ENCODE measurements at regions not wholly inside any gene's neighbourhood (a gene's known extent, or its start where the extent isn't known, plus 50 kb on each side); places are given as distances from the start of the nearest gene placed in this dataset.

- Histone ChIP-seq H3K4me3 (ENCODE audit: low read length in 2 of 2) (no peak overlapping the region), H3K27me3 (ENCODE audit: control insufficient read depth in 3 of 3, insufficient read depth in 3 of 3, low read depth in 1 of 3, low read length in 3 of 3) (no peaks in the 10 kb centered on the region), H2BK5ac (ENCODE audit: low read length) (no peak overlapping the region), H3K9me3 (replicated peaks in 1 of 2; ENCODE audit: control insufficient read depth in 2 of 2, insufficient read depth in 1 of 2, low read depth in 1 of 2, low read length in 2 of 2) (no peaks in the 10 kb centered on the region), H4K8ac (ENCODE audit: low read depth, low read length) (no peak overlapping the region), H3K4ac (ENCODE audit: low read length) (no peak overlapping the region), H2BK120ac (ENCODE audit: low read depth, low read length) (no peak overlapping the region), H3K27ac (replicated peaks; ENCODE audit: low read length) (no peak overlapping the region), H3K4me2 (ENCODE audit: insufficient read depth, low read length, poor library complexity, severe bottlenecking) (no peak overlapping the region), H3K18ac (ENCODE audit: low read length) (no peak overlapping the region), H3K14ac (ENCODE audit: low read length) (no peak overlapping the region), H2BK12ac (ENCODE audit: low read length) (no peak overlapping the region), H2AK5ac (ENCODE audit: low read depth, low read length) (no peak overlapping the region), H3K79me1 (ENCODE audit: low read depth, low read length) (no peaks in the 10 kb centered on the region), H3K23ac (ENCODE audit: low read depth, low read length, poor library complexity) (no peak overlapping the region), H2AFZ (ENCODE audit: low read length) (peak overlapping the region; percentile 69), H4K91ac (ENCODE audit: low read depth, low read length, poor library complexity) (no peak overlapping the region), H2BK15ac (ENCODE audit: low read length) (no peak overlapping the region), H3K4me1 (ENCODE audit: control insufficient read depth in 2 of 2, insufficient read depth in 1 of 2, low read depth in 1 of 2, low read length in 2 of 2) (peaks cover 0 to 12% of the 10 kb centered on the region in 2 donors), H3K36me3 (replicated peaks in 1 of 2; ENCODE audit: control insufficient read depth in 2 of 2, insufficient read depth in 2 of 2, low read length in 2 of 2) (no peaks in the 10 kb centered on the region), H3K9ac (ENCODE audit: low read depth, low read length, poor library complexity) (no peak overlapping the region)
- no peak for DNase-seq (ENCODE audit: low spot score)
- no CpG with 5 or more reads among the region's 12 CpGs for WGBS, 2 donors (ENCODE audit: extremely low coverage in 2 of 2, insufficient read length in 2 of 2, insufficient replicate concordance in 1 of 2)
Measured at GRCh38 chr22:27149921-27150543, 492.6 kb downstream of the MIAT start.

- H2BK12ac ChIP-seq (ENCODE audit: low read length), result no peak overlapping the region
- no peak overlapping the region for H4K8ac ChIP-seq (ENCODE audit: low read depth, low read length)
- no peaks in the 10 kb centered on the region for H3K27me3 ChIP-seq (ENCODE audit: control insufficient read depth in 3 of 3, insufficient read depth in 3 of 3, low read depth in 1 of 3, low read length in 3 of 3)
- no peak overlapping the region for H3K18ac ChIP-seq (ENCODE audit: low read length)
- no peak overlapping the region for H3K23ac ChIP-seq (ENCODE audit: low read depth, low read length, poor library complexity)
- WGBS, 2 donors (ENCODE audit: extremely low coverage in 2 of 2, insufficient read length in 2 of 2, insufficient replicate concordance in 1 of 2), result no CpG with 5 or more reads among the region's 8 CpGs
- H4K91ac ChIP-seq (ENCODE audit: low read depth, low read length, poor library complexity), result no peak overlapping the region
- H2BK120ac ChIP-seq (ENCODE audit: low read depth, low read length), result no peak overlapping the region
- no peaks in the 10 kb centered on the region for H3K36me3 ChIP-seq (replicated peaks in 1 of 2; ENCODE audit: control insufficient read depth in 2 of 2, insufficient read depth in 2 of 2, low read length in 2 of 2)
- H3K4me3 ChIP-seq (ENCODE audit: low read length in 2 of 2), result no peak overlapping the region
- H3K14ac ChIP-seq (ENCODE audit: low read length), result no peak overlapping the region
- peaks cover 0 to 12% of the 10 kb centered on the region in 2 donors for H3K4me1 ChIP-seq (ENCODE audit: control insufficient read depth in 2 of 2, insufficient read depth in 1 of 2, low read depth in 1 of 2, low read length in 2 of 2)
- H3K4ac ChIP-seq (ENCODE audit: low read length), result no peak overlapping the region
- no peak overlapping the region for H2AK5ac ChIP-seq (ENCODE audit: low read depth, low read length)
- no peak overlapping the region for H2BK15ac ChIP-seq (ENCODE audit: low read length)
- no peak overlapping the region for H2BK5ac ChIP-seq (ENCODE audit: low read length)
- no peak overlapping the region for H3K4me2 ChIP-seq (ENCODE audit: insufficient read depth, low read length, poor library complexity, severe bottlenecking)
- no peak overlapping the region for H3K9ac ChIP-seq (ENCODE audit: low read depth, low read length, poor library complexity)
- no peak for DNase-seq (ENCODE audit: low spot score)
- no peak overlapping the region for H3K27ac ChIP-seq (replicated peaks; ENCODE audit: low read length)
- peak overlapping the region; percentile 69 for H2AFZ ChIP-seq (ENCODE audit: low read length)
- H3K79me1 ChIP-seq (ENCODE audit: low read depth, low read length), result no peaks in the 10 kb centered on the region
- no peaks in the 10 kb centered on the region for H3K9me3 ChIP-seq (replicated peaks in 1 of 2; ENCODE audit: control insufficient read depth in 2 of 2, insufficient read depth in 1 of 2, low read depth in 1 of 2, low read length in 2 of 2)
Measured at GRCh38 chr22:27150544-27150941, 493.2 kb downstream of the MIAT start.

GRCh38 chr22:27151407-27151806 lies 494.0 kb downstream of the MIAT start:
- no peak overlapping the region for H4K8ac ChIP-seq (ENCODE audit: low read depth, low read length)
- H2AFZ ChIP-seq (ENCODE audit: low read length), result no peak overlapping the region
- no peak overlapping the region for H3K9ac ChIP-seq (ENCODE audit: low read depth, low read length, poor library complexity)
- no peak overlapping the region for H3K23ac ChIP-seq (ENCODE audit: low read depth, low read length, poor library complexity)
- H3K79me1 ChIP-seq (ENCODE audit: low read depth, low read length), result no peaks in the 10 kb centered on the region
- H3K9me3 ChIP-seq (replicated peaks in 1 of 2; ENCODE audit: control insufficient read depth in 2 of 2, insufficient read depth in 1 of 2, low read depth in 1 of 2, low read length in 2 of 2), result no peaks in the 10 kb centered on the region
- H3K36me3 ChIP-seq (replicated peaks in 1 of 2; ENCODE audit: control insufficient read depth in 2 of 2, insufficient read depth in 2 of 2, low read length in 2 of 2), result no peaks in the 10 kb centered on the region
- H2AK5ac ChIP-seq (ENCODE audit: low read depth, low read length), result no peak overlapping the region
- no peak overlapping the region for H3K4ac ChIP-seq (ENCODE audit: low read length)
- no peak overlapping the region for H2BK12ac ChIP-seq (ENCODE audit: low read length)
- DNase-seq (ENCODE audit: low spot score), result no peak
- no peak overlapping the region for H3K27ac ChIP-seq (replicated peaks; ENCODE audit: low read length)
- H4K91ac ChIP-seq (ENCODE audit: low read depth, low read length, poor library complexity), result no peak overlapping the region
- no peak overlapping the region for H3K18ac ChIP-seq (ENCODE audit: low read length)
- no peaks in the 10 kb centered on the region for H3K27me3 ChIP-seq (ENCODE audit: control insufficient read depth in 3 of 3, insufficient read depth in 3 of 3, low read depth in 1 of 3, low read length in 3 of 3)
- H3K14ac ChIP-seq (ENCODE audit: low read length), result no peak overlapping the region
- H3K4me1 ChIP-seq (ENCODE audit: control insufficient read depth in 2 of 2, insufficient read depth in 1 of 2, low read depth in 1 of 2, low read length in 2 of 2), result peaks cover 0 to 12% of the 10 kb centered on the region in 2 donors
- H2BK15ac ChIP-seq (ENCODE audit: low read length), result no peak overlapping the region
- no CpG with 5 or more reads among the region's 2 CpGs for WGBS, 2 donors (ENCODE audit: extremely low coverage in 2 of 2, insufficient read length in 2 of 2, insufficient replicate concordance in 1 of 2)
- no peak overlapping the region for H2BK120ac ChIP-seq (ENCODE audit: low read depth, low read length)
- H2BK5ac ChIP-seq (ENCODE audit: low read length), result no peak overlapping the region
- no peak overlapping the region for H3K4me3 ChIP-seq (ENCODE audit: low read length in 2 of 2)
- H3K4me2 ChIP-seq (ENCODE audit: insufficient read depth, low read length, poor library complexity, severe bottlenecking), result no peak overlapping the region

GRCh38 chr22:27152033-27152432 lies 494.6 kb downstream of the MIAT start:
- Histone ChIP-seq H2BK5ac (ENCODE audit: low read length) (no peak overlapping the region), H3K4ac (ENCODE audit: low read length) (no peak overlapping the region), H3K4me2 (ENCODE audit: insufficient read depth, low read length, poor library complexity, severe bottlenecking) (no peak overlapping the region), H2AFZ (ENCODE audit: low read length) (no peak overlapping the region), H3K4me1 (ENCODE audit: control insufficient read depth in 2 of 2, insufficient read depth in 1 of 2, low read depth in 1 of 2, low read length in 2 of 2) (peaks cover 0 to 10% of the 10 kb centered on the region in 2 donors), H3K9me3 (replicated peaks in 1 of 2; ENCODE audit: control insufficient read depth in 2 of 2, insufficient read depth in 1 of 2, low read depth in 1 of 2, low read length in 2 of 2) (no peaks in the 10 kb centered on the region), H3K14ac (ENCODE audit: low read length) (no peak overlapping the region), H4K91ac (ENCODE audit: low read depth, low read length, poor library complexity) (no peak overlapping the region), H3K4me3 (ENCODE audit: low read length in 2 of 2) (no peak overlapping the region), H3K18ac (ENCODE audit: low read length) (no peak overlapping the region), H2BK12ac (ENCODE audit: low read length) (no peak overlapping the region), H3K79me1 (ENCODE audit: low read depth, low read length) (no peaks in the 10 kb centered on the region), H3K9ac (ENCODE audit: low read depth, low read length, poor library complexity) (no peak overlapping the region), H3K27me3 (ENCODE audit: control insufficient read depth in 3 of 3, insufficient read depth in 3 of 3, low read depth in 1 of 3, low read length in 3 of 3) (no peaks in the 10 kb centered on the region), H2BK15ac (ENCODE audit: low read length) (no peak overlapping the region), H3K23ac (ENCODE audit: low read depth, low read length, poor library complexity) (no peak overlapping the region), H3K36me3 (replicated peaks in 1 of 2; ENCODE audit: control insufficient read depth in 2 of 2, insufficient read depth in 2 of 2, low read length in 2 of 2) (no peaks in the 10 kb centered on the region), H3K27ac (replicated peaks; ENCODE audit: low read length) (no peak overlapping the region), H2AK5ac (ENCODE audit: low read depth, low read length) (no peak overlapping the region), H2BK120ac (ENCODE audit: low read depth, low read length) (no peak overlapping the region), H4K8ac (ENCODE audit: low read depth, low read length) (no peak overlapping the region)
- no peak for DNase-seq (ENCODE audit: low spot score)
- no CpG with 5 or more reads among the region's 2 CpGs for WGBS, 2 donors (ENCODE audit: extremely low coverage in 2 of 2, insufficient read length in 2 of 2, insufficient replicate concordance in 1 of 2)

Data from neuronal stem cell (in vitro differentiated cells).